ENCODE measurements at regions not wholly inside any gene's neighbourhood (a gene's known extent, or its start where the extent isn't known, plus 50 kb on each side); places are given as distances from the start of the nearest gene placed in this dataset.
A peak's percentile ranks its signal among the peaks of the same experiment; 100 is the strongest.

DNA sequence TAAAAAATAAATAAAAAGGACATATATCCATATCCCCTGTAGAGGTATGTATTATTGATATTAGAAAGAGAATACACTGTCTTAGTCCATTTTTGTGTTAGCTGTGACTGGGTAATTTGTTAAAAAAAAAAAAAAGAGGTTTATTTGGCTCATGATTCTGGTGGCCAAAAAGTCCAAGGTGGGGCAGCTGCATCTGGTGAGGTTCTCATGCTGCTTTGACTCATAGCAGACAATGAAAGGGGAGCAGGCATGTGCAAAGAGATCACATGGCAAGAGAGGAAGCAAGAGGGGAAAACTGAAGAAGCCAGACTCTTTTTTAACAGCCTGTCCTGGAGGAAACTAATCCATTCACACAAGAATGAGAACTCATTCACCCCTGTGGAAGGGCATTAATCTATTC, 101.6 kb upstream of the MAP4K3 start:
- DNase-seq: no peak

DNA sequence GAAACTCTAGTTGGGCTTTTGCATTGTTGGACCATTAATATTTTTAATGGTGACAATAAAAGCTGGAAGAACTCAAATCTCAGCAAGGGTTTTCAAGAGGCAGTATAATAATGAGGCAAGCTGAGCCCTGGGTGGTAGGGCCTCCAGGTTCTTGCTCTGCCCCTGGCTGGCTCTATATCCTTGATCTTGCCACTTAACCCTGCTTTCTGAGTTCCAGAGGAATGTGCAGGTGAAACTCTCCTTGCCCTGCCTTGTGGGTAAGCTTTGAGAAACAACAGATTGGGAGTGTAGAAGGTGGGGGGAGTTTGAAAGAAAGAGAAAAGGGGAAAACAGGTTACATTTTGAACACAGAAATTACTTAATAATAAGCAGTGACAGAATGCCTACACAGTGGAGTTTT, 103.3 kb upstream of the MAP4K3 start:
- DNase-seq: no peak

DNA sequence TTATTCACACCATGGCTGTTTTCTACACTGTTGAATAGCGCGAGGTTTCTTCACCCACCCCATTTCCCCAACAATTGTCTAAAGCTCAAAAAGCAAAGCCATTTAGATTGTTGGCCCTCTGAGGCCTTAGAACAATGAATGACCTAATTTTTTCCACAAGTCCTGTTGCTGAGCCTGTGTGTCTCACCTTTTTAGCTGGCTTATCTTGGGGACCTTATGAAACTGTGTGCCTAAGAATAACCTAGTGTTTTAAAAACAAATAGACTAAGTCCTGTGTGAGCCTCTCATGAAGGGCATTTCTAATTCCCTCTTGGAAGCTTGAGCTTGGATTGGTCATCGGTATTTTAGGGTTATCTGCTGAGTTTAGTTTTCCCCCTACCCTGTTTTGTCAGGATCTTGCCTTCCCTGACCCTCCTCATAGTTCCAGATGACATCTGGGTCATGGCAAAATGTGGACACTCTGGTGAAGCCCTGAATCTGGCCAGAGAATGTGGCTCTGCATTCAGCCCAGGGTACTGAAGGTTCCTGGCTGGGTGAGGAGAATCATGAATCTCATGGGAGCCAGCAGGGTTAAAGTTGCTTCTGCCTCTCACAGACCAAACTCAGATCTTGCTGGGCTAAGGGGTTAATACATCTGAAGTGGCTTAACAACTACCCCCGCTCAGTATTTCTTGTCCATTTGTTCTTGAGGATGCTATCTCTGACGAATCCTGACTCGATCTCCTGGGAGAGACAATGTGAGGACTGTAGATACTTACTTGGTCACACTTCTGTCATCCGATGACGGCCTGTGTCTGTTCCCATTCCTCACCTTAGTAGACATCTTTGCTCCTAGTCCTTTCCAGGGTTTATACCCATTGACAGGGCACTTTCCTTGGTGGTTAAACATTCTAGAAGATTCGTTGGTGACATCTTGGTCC, 104.2 kb upstream of the MAP4K3 start:
- DNase-seq: no peak

- no peak for DNase-seq
Observed at GRCh38 chr2:39542523-39542922, 105.4 kb upstream of the MAP4K3 start.

DNA sequence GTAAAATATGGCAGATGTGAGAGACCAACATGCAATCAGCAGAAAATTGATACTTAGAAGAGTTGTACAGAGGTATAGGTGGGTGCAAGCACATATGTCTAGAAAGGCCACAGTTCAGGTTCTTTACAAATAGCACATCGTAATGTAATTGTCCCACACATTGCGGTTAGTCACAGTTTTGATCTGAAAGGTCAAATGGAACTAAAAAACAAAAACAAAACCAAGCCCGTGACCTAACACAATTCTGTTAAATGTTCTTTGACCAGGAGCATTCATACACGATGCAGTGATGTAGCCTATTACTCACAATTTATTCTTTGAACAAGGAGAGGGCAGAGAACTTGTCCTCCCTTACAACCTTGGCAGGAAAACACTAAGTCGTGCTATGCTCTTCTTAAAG, 108.9 kb upstream of the MAP4K3 start:
- DNase-seq: no peak

GRCh38 chr2:39546409-39546808, 109.3 kb upstream of the MAP4K3 start:
- no peak for DNase-seq

DNA sequence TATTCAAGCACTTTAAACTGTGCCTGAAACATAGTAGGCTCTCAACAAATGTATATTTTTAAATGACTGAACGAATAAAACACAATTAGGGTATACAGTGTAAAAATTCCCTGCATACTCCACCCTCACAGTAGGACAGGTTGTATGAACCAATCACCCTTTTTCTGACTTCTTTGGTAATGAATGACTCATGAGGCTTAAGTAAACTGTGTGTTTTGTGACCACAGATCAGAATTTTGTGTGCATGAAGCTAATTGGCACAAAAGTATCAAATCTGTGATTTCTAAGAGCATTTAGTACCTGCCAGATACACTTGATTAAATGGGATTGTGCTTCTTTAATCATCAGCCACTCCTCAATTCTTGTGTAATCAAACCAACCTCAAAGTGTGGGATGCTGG, 109.9 kb upstream of the MAP4K3 start:
- DNase-seq: no peak

DNA sequence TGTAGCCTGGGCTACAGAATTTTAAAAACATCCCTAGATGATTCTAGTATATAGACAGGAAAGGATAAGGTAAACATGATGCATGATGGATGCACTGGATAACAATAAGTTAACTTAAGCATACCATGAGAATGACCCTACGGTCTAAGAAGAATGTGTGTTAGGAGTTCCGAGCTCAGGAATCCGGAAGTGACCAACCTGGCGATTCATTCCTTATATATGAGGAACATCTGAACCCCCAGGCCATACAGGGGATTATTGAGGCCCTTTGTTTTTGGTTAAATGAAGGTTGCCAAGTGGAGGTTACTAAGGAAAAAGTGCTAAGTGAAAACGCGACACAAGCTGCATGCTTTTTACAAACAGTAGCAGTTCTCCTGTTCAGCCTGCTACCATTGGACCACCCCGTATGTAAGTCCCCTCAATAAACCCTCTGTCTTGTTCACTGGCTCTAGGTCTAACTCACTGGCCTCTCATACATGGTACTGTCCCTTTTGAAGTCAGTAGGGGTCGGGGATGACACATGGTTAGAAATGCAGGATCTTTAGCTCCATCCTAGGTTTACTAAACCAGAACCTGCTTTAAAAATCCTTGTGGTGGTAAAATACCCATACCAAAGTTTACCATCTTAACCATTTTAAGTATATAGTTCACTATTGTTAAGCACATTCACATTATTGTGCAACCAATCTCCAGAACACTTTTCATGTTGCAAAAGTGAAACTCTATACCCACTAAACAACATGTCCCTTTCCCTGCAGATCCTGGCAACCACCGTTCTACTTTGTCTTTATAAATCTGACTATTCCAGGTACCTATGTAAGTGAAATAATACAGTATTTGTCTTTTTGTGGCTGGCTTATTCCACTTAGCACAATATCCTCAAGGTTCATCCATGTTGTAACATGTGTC, 111.0 kb upstream of the MAP4K3 start:
- peak; percentile 29 to 59 for DNase-seq

GRCh38 chr2:39549000-39549399, 111.9 kb upstream of the MAP4K3 start:
- no peak for DNase-seq

DNA sequence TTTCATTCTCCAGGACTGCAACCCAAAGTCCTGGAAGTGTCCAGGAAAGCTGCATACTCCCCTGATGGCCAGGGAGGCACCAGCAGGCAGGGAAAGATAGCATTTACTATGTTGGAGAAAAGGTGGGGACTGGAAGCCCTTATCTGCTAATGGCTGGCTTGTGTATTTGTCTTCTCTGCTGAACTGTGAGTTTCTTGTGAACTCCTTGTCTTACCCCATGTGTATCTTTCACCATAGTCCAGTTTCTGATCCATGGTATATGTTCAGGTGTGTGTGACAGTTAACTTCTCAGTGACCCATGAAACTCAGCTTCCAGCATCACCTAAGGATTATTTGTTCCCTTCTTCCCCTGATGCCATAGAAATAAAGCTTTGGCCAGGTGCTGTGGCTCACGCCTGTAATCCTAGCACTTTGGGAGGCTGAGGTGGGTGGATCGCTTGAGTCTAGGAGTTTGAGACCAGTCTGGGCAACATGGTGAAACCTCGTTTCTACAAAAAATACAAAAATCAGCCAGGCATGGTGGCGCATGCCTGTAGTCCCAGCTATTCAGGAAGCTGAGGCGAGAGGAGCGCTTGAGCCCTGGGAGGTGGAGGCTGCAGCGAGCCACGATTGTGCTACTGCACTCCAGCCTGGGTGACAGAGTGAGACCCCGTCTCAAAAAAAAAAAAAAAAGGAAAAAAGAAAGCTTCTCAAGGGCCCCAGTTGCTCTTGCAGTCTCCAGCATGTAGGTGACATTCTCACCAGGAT, 112.8 kb upstream of the MAP4K3 start:
- DNase-seq: no peak

DNA sequence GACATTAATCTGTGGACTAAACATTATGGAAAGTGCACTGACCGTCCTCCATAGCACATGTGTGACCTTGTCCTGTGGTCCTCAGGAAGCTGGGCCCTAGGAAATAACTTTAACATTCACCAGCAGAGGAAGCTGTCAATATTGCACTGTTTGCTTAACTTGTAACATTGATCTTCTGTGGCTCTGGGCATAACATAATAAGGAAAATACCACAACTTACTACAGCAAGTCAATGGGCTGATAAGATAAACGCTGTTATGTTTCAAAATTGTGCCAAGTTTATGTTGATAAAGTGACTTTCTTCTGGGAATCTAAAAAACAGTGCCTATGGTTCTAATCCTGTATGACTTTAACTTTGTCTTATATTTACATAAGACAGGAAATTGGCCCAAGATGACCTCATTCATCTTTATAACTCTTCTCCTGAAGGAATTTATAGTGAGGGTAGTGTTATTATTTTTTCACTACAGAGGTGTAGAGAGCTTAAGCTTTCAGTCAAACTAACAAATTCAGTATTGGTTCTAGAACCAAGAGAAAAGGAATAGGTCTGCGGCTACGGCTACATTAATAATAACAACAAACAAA, 113.7 kb upstream of the MAP4K3 start:
- no peak for DNase-seq

GRCh38 chr2:39558906-39559305, 106.8 kb upstream of the TMEM178A start:
- DNase-seq: no peak

DNA sequence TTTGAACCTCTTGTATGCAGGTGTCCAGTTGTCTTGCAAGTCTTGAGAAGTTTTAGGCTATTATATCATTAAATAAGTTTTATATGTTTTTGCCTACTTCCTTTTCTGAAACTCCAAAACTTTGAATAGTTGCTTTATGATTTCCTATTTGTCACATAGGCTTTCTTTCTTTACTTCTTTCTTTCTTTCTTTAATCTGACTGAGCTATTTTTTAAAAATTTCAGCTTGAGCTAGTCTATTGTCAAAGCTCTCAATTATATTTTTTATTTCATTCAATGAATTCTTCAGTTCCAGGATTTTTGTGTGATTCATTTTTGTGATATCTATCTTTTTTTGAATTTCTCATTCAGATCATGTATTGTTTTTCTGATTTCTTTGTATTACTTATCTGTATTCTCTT, 102.1 kb upstream of the TMEM178A start:
- no peak for DNase-seq

DNA sequence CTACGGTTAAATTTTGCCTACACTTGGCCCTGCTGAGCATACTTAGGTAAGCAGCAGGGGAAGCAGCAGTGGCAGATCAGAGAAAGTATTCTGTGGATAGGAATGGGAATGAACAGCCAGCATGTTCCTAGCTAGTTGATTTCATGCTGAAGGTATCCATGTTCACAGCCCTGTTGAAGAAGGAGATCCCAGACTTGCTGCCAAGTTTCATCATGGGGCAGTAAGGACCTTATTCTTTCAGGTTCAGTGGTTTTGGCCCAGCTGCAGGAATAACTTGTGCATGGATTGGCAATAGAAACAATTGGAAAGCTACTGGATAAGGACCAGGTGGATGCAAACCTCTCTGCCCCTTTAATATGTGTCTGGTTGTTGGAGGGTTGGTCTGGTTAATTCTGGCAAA, 98.2 kb upstream of the TMEM178A start:
- no peak for DNase-seq

DNA sequence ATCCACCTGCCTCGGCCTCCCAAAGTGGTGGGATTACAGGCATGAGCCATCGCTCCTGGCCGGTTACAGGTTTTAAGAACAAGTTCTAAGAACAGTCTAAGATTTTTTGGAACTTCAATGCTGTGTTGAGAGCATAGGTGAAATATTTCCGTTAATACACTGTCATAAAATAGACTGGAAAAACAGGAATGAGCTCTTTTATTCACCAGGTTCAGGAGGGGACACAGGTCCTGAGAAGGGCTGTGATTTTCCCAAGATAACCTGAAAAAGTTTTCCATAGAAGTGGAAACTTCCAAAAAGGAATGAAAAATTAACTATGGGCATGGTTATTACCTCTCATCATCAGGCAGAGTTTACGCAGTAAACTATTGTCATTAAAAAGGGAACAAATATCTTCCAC, 97.6 kb upstream of the TMEM178A start:
- no peak for DNase-seq

DNA sequence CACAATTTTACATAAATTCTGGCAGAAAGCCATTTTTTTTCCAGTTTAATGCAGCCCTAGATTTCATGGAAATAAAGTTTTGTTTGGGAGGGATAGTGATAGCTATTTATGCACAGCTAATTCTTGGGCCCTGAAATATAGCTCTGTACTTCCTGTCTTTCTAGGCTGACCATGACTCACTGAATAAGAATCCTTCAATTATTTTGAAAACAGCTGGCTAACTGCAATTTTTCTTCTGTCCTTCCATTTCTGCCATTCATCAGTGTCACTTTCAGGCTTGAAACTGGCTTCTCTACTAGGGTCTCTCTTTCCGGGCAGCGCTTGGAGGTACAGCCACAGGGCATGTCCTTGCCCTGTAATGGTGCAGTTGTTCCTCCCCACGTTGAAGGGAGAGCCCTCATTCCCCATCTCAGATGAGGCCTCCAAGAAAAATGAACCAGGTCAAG, 97.1 kb upstream of the TMEM178A start:
- DNase-seq: peak; percentile 26 to 87

GRCh38 chr2:39570130-39570555, 95.6 kb upstream of the TMEM178A start:
- DNase-seq: no peak

DNA sequence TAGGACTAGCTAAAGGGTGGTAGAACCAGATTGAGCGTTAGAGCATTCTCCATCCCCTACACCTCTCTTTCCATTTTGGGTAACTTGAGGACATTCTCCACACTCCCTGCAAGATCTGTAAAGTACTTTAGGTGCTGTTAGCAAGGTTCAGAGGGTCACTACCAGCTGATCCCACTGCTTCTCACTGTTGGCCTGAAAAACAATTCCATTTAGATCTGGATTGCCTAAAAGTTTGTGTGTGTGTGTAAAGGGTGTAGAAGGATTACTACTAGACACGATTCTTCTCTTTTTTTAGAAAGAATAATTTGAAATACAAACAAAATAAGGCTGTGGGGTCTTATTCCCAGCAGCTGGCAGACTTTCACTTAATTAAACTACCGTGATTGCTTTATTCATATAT, 95.1 kb upstream of the TMEM178A start:
- DNase-seq: no peak

DNA sequence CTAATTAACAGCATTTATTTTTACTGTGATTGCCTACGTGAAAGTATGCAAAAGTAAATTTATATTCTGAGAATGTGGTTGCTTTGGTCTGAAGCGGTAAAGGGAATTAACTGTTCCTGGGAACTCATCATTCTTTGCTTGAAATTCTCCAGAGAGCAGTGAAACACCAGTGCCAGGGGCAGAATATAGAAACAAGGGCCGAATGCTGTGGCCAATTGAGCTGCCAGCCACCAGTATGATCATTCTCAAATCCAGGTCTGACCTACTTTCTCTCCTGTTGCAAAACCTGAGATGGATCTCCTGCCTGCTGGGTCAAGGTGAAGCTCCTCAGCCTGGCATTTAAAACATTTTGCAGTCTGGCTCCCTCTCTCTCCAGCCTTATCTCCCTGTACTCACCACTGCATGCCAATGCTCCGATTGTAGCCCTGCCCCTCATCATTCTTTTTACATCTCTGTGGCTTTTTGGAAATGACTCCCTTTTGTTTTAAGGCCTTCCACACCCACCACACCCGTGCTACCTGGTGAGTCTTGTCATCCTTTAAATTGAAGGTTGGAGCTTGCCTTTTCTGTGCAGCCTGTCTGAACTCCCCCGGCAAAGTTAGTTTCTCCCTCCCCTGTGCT, 94.5 kb upstream of the TMEM178A start:
- DNase-seq: no peak

DNA sequence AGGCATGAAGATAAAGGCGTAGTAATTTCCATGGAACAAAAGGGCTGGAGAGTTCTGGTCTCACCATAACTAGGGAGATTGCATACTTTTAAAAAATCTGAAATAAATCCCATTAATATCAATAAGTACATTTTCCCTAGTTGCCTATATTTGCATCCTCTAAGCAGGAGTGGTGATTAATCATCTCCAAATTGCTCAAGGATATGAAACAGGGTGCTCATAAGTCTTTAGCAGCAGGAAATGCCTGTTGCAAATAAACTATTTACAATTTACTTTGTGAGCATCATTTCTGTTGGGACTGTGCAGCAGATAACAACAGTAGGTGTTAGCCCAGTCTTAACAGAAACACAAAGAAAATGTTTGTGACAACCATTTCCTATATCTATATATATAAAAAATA, 92.4 kb upstream of the TMEM178A start:
- DNase-seq: no peak

- no peak for DNase-seq
Observed at GRCh38 chr2:39581866-39582265, 83.9 kb upstream of the TMEM178A start.

DNA sequence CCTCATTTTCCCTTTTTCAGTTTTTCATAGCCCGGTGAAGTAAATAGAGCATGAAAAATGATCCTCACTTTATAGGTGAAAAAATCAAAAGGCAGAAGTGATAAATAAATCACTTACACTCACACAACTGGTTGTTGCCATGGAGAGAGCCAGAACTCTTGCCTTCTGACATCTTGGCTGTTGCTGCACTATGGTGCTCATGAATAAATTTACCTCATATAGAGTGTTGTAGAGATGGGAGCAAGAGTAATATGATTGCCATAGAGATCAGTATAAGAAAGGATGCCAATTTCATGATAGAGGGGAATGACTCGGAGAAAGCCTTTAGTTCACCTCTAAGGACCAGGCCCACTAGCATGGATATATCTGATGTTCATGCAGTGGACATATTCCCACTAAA, 82.5 kb upstream of the TMEM178A start:
- no peak for DNase-seq

All from SW 1271 (cell line).